GM13977 (cell line): ENCODE measurements at regions not wholly inside any gene's neighbourhood (a gene's known extent, or its start where the extent isn't known, plus 50 kb on each side); places are given as distances from the start of the nearest gene placed in this dataset.
A peak's percentile ranks its signal among the peaks of the same experiment; 100 is the strongest.
"Not testable (repeated sequence)": the region's sequence is repeated elsewhere in the genome, so short reads cannot be mapped to it uniquely, and the experiment has no call there.

Experiments
- DNase-seq: peaks from one replicate; pipeline ENCODE4 v3.0.0; 2012; ENCODE audit warnings: low spot score
- in situ Hi-C: fragments of 300-500 bp; cut with MboI; formaldehyde crosslinking; loops from one replicate; pipeline ENCODE4 v1.12.0; 2022; ENCODE audit warnings: low sequenced_read_pairs, low pct_unique_long_range_greater_than_20kb, mixed read lengths, inconsistent platforms; ENCODE audit not compliant: unreplicated experiment
- TF ChIP-seq, protein P1 (sequence below): IDR thresholded peaks from 2 replicates; pipeline ENCODE4 v1.5.1; 2012; ENCODE audit warnings: mild to moderate bottlenecking, control low read depth; ENCODE audit not compliant: insufficient read depth; ENCODE audit errors: extremely low read depth, missing control alignments

DNA sequence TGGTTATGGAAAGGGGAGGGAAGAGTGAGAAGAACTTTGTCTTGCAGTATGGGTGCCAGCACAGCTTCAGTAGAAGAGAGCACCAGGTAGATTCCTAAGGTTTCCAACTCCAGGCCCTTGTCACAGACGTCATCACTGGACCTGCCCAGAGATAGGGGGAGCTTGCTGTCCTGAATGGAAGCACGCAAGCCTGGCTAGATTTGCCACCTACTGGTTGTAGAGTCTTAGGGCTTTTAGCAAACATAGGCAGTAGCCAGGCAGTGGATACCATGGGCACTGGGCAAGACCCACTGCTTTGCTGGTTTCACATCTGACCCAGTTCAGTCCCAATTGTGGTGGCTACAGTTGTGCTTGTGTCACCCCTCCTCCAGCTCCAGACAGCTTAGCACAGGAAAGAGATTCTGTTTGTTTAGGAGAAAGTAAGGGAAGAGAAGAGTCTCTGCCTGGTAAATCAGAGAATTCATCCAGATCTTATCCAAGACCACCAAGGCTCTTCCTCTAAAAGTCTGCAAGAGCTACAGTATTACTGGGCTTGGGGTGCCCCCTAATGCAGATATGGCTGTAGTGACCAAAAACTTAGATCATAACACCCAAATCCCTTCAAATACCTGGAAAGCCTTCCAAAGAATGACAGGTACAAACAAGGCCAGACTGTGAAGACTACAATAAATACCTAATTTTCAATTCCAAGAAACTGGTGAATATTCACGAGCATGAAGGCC, 158.9 kb downstream of the HINT1 start:
- TF ChIP-seq, protein P1, sequence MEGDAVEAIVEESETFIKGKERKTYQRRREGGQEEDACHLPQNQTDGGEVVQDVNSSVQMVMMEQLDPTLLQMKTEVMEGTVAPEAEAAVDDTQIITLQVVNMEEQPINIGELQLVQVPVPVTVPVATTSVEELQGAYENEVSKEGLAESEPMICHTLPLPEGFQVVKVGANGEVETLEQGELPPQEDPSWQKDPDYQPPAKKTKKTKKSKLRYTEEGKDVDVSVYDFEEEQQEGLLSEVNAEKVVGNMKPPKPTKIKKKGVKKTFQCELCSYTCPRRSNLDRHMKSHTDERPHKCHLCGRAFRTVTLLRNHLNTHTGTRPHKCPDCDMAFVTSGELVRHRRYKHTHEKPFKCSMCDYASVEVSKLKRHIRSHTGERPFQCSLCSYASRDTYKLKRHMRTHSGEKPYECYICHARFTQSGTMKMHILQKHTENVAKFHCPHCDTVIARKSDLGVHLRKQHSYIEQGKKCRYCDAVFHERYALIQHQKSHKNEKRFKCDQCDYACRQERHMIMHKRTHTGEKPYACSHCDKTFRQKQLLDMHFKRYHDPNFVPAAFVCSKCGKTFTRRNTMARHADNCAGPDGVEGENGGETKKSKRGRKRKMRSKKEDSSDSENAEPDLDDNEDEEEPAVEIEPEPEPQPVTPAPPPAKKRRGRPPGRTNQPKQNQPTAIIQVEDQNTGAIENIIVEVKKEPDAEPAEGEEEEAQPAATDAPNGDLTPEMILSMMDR: peak; percentile 5
- in situ Hi-C loops: no loop called here

DNA sequence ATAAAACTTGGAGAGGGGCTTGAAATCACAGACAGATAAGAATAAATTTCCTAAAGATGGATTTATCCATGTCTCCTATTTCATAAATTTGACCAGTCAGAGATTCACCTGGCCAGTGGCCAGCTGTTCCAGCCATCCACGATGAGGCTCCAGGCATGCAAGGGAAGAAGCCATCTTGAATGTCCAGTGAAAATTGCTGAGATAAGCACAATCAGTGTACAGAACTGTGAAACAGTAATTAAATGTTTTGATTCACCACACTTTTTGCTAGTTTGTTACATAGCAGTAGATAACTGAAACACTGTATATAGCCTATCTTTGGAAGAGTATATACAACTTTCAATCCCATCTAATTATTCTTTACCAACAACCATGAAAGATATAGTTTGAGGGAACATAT, 163.5 kb downstream of the HINT1 start:
- TF ChIP-seq, protein P1: no peak
- in situ Hi-C loops: no loop called here
- no peak for DNase-seq

More for the DNA sequence above, 158.9 kb downstream of the HINT1 start:
- DNase-seq: no peak

DNA sequence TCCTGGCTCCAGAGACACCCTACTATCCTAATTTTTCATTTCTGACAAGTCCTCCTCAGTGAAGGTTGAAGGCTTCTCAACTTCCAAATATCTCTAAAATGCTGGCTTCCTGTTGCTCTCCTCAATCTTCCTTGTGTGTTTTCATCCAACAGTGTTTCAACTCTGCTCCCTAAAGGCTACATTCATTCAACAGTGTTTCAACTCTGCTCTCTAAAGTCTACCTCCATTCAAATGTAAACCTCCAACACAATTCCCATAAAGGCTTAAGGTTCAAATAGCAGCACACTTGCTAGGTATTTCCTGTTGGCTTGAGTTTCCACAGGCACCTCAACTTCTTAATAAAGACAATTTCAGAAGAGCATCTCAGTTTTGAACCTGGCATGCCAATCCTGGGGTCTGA, 164.8 kb downstream of the HINT1 start:
- in situ Hi-C loops: no loop called here
- no peak for DNase-seq
- TF ChIP-seq, protein P1: no peak

DNA sequence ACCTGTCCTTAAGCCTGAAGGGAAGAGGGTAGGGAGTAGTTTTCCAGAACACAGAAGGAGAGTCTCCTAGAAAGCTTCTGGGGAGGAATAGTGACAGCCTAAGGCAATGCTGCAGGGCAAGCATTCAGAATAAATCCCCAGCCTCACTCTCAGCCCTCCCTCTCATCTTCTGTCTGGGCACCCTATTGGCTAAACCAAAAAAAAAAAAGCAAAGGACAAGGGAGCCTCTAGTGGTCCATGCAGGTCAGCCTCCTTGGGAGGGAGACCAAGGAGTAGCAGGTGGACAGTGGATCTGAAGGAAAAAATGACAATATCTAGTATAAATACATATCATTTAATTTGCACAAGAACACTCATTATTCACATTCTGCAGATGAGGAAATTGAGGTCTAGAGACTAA, 168.3 kb downstream of the HINT1 start:
- in situ Hi-C loops: not testable (repeated sequence)

DNA sequence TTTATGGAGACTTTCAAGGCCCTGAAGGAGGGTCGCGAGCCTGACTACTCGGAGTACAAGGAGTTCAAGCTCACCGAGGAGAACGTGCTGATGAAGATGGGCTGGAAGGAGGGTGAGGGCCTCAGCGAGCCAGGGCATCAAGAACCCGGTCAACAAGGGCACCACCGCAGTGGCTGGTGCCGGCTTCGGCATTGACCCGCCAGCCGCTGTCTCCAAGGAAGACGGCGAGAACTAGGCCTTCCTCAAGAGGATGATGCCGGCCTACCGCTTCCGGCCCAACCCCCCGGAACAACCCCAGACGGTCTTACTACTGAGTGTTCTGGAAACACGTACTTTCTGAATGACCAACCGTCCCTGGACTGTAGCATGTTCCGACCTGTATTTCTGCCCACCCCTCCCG, 169.2 kb downstream of the HINT1 start:
- TF ChIP-seq, protein P1: no peak
- no peak for DNase-seq
- in situ Hi-C loops: no loop called here

More for the DNA sequence above, 168.3 kb downstream of the HINT1 start:
- not testable (repeated sequence) for DNase-seq

DNA sequence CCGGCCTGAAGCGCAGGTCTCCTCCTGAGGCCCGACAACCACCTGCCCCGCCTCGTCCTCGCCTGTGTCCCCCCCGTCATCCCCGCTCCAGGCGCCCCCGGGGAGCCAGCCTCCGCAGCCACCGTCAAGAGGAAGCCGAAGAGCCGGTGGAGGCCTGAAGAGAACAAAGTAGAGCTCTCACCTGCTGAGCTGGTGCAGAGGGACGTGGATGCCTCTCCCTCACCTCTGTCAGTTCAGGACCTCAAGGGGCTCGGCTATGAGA, 169.9 kb downstream of the HINT1 start:
- in situ Hi-C loops: no loop called here
- DNase-seq: no peak
- TF ChIP-seq, protein P1: no peak

DNA sequence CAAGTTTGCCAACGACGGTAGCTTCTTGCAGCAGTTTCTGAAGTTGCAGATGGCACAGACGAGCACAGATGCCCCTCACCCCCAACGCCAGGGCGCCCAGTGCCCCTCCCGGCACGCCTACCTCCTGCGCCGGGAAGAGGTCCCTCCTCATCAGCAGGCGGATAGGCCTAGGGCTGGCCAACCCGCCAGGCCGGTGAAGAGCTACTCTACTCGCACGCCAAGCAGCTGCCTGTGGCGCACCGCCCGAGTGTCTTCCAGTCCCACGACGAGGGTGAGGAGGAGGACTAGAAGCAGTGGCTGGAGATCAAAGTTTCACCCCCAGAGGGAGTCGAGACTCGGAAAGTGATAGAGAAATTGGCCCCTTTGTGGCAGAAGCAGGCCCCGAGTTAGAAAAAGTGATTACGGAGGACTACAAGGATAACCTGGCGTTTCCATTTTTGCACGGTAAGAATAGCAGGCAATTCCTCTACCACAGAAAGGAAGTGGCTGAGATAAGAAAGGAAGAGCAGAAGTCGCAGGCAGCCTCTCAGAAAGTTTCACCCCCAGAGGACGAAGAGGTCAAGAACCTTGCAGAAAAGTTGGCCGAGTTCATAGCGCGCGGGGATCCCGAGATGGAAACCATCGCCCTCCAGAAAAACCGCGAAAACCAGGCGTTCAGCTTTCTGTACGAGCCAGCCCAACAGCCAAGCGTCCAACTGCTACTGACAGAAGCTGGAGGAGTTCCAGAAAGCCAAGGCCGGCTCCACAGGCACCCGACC, 170.4 kb downstream of the HINT1 start:
- in situ Hi-C loops: no loop called here
- TF ChIP-seq, protein P1: no peak
- DNase-seq: no peak
